Neural progenitor cell (in vitro differentiated cells): ENCODE measurements at regions not wholly inside any gene's neighbourhood (a gene's known extent, or its start where the extent isn't known, plus 50 kb on each side); places are given as distances from the start of the nearest gene placed in this dataset.
"Not testable (repeated sequence)": the region's sequence is repeated elsewhere in the genome, so short reads cannot be mapped to it uniquely, and the experiment has no call there.

Experiments used
- DNase-seq: peaks from one replicate; pipeline ENCODE4 v3.0.0-alpha.2; 2016; ENCODE audit warnings: low spot score
- H2AFZ ChIP-seq: fragments of 200-600 bp; sonication (generic); replicated peaks from 2 replicates; pipeline ENCODE4 v1.6.1; 2016; ENCODE audit warnings: antibody characterized with exemption
- H3F3A ChIP-seq: fragments of 200-600 bp; sonication (generic); 2 replicates; pipeline ENCODE4 v1.6.1; 2016; ENCODE audit warnings: antibody characterized with exemption, low read depth
- H3K27ac ChIP-seq: fragments of 200-600 bp; sonication (generic); 2 replicates; pipeline ENCODE4 v1.5.1; 2016; ENCODE audit warnings: mild to moderate bottlenecking
- H3K27me3 ChIP-seq: fragments of 200-600 bp; sonication (generic); 2 replicates; pipeline ENCODE4 v1.6.1; 2016; ENCODE audit warnings: mild to moderate bottlenecking, moderate library complexity
- H3K36me3 ChIP-seq: fragments of 200-600 bp; sonication (generic); 2 replicates; pipeline ENCODE4 v1.5.1; 2016
- H3K4me1 ChIP-seq: fragments of 200-600 bp; sonication (generic); 2 replicates; pipeline ENCODE4 v1.6.1; 2016; ENCODE audit warnings: mixed run types
- H3K4me2 ChIP-seq: fragments of 200-600 bp; sonication (generic); 2 replicates; pipeline ENCODE4 v1.6.1; 2016
- H3K4me3 ChIP-seq: fragments of 200-600 bp; sonication (generic); 2 replicates; pipeline ENCODE4 v1.5.1; 2016
- H3K79me2 ChIP-seq: fragments of 200-600 bp; sonication (generic); 2 replicates; pipeline ENCODE4 v1.6.1; 2016; ENCODE audit warnings: low read depth
- H3K9ac ChIP-seq: fragments of 200-600 bp; sonication (generic); 2 replicates; pipeline ENCODE4 v1.6.1; 2016
- H3K9me3 ChIP-seq: fragments of 200-600 bp; sonication (generic); 2 replicates; pipeline ENCODE4 v1.5.1; 2016; ENCODE audit warnings: low read depth
- H4K20me1 ChIP-seq: fragments of 200-600 bp; sonication (generic); 2 replicates; pipeline ENCODE4 v1.6.1; 2016; ENCODE audit warnings: low read depth
- H3K27ac Mint-ChIP-seq: 3 replicates; pipeline ENCODE4 v1.8.0; 2021; ENCODE audit warnings: mixed read lengths
- H3K27me3 Mint-ChIP-seq: 2 replicates; pipeline ENCODE4 v1.8.0; 2022; ENCODE audit warnings: low read depth, mild to moderate bottlenecking, inconsistent platforms, moderate library complexity, mixed read lengths; ENCODE audit not compliant: insufficient read depth
- H3K36me3 Mint-ChIP-seq: 3 replicates; pipeline ENCODE4 v1.8.0; 2021; ENCODE audit warnings: mixed read lengths
- H3K4me1 Mint-ChIP-seq: 3 replicates; pipeline ENCODE4 v1.8.0; 2021; ENCODE audit warnings: mixed read lengths
- H3K4me3 Mint-ChIP-seq: 3 replicates; pipeline ENCODE4 v1.8.0; 2021; ENCODE audit warnings: mild to moderate bottlenecking, moderate library complexity, mixed read lengths
- H3K9me3 Mint-ChIP-seq: 3 replicates; pipeline ENCODE4 v1.8.0; 2020; ENCODE audit warnings: mixed read lengths
- EZH2 ChIP-seq: fragments of 200-600 bp; sonication (generic); IDR thresholded peaks from 2 replicates; pipeline ENCODE4 v1.6.1; 2017; ENCODE audit warnings: antibody characterized with exemption, mild to moderate bottlenecking, moderate library complexity
- EZH2phosphoT487 ChIP-seq: fragments of 200-600 bp; sonication (generic); IDR thresholded peaks from 2 replicates; pipeline ENCODE4 v1.6.1; 2017; ENCODE audit warnings: antibody characterized with exemption
- TF ChIP-seq, protein P1 (sequence below): fragments of 200-600 bp; sonication (generic); IDR thresholded peaks from 2 replicates; pipeline ENCODE4 v1.5.1; 2017; ENCODE audit warnings: antibody characterized with exemption, mild to moderate bottlenecking

DNA sequence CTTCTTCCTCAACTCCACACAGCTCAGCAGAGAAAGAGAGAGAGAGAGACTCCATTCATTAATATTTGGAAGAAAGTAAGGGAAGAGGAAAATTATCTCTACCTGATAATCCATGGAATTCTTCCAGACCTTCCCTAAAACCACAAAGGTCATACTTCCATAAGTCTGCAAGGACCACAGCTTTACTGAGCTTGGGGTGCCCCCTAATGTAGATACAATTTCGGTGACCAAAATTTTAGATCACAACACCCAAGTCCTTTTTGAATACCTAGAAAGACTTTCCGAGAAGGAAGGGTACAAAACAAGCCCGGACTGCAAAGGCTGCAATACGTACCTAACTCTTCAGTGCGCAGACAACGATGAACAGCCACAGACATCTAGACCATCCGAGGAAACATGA is 523.9 kb downstream of the GLUD2 start:
- Histone ChIP-seq H3F3A (no peaks in the 10 kb centered on the region), H3K27me3 (no peaks in the 10 kb centered on the region), H3K4me1 (no peaks in the 10 kb centered on the region), H3K36me3 (no peaks in the 10 kb centered on the region), H3K9ac (no peak overlapping the region), H3K27ac (no peak overlapping the region), H3K9me3 (peaks cover 10% of the 10 kb centered on the region), H4K20me1 (no peaks in the 10 kb centered on the region), H2AFZ (no peak overlapping the region), H3K79me2 (no peaks in the 10 kb centered on the region), H3K4me2 (no peak overlapping the region), H3K4me3 (no peak overlapping the region)
- Mint-ChIP-seq H3K36me3 (no peaks in the 10 kb centered on the region), H3K27me3 (peaks cover 2% of the 10 kb centered on the region), H3K4me1 (no peaks in the 10 kb centered on the region), H3K9me3 (peaks cover 5% of the 10 kb centered on the region), H3K4me3 (no peak overlapping the region), H3K27ac (no peak overlapping the region)
- DNase-seq: no peak
- TF ChIP-seq EZH2phosphoT487 (no peak), EZH2 (no peak)
- TF ChIP-seq, protein P1, sequence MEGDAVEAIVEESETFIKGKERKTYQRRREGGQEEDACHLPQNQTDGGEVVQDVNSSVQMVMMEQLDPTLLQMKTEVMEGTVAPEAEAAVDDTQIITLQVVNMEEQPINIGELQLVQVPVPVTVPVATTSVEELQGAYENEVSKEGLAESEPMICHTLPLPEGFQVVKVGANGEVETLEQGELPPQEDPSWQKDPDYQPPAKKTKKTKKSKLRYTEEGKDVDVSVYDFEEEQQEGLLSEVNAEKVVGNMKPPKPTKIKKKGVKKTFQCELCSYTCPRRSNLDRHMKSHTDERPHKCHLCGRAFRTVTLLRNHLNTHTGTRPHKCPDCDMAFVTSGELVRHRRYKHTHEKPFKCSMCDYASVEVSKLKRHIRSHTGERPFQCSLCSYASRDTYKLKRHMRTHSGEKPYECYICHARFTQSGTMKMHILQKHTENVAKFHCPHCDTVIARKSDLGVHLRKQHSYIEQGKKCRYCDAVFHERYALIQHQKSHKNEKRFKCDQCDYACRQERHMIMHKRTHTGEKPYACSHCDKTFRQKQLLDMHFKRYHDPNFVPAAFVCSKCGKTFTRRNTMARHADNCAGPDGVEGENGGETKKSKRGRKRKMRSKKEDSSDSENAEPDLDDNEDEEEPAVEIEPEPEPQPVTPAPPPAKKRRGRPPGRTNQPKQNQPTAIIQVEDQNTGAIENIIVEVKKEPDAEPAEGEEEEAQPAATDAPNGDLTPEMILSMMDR: no peak

DNA sequence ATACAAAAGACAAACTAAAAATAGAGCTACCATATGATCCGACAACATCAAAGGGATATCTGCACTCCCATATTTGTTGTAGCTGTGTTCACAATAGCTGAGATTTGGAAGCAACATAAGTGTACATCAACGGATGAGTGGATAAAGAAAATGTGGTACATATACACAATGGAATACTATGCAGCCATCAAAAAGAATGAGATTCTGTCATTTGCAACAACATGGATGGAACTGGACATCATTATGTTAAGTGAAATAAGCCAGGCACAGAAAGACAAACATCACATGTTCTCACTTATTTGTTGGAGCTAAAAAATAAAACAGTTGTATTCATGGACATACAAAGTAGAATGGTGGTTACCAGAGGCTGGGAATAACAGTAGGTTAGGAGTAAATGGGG is 527.0 kb downstream of the GLUD2 start:
- H3K9me3 Mint-ChIP-seq, H3K4me1 Mint-ChIP-seq, DNase-seq, H2AFZ ChIP-seq, H3K36me3 ChIP-seq, H3K27ac ChIP-seq, H3K27me3 ChIP-seq, H3F3A ChIP-seq, H3K4me2 ChIP-seq, H3K4me3 ChIP-seq, H3K27me3 Mint-ChIP-seq, H3K27ac Mint-ChIP-seq, H3K9ac ChIP-seq, H3K4me3 Mint-ChIP-seq, H3K4me1 ChIP-seq, H4K20me1 ChIP-seq, H3K79me2 ChIP-seq, H3K36me3 Mint-ChIP-seq: not testable (repeated sequence)
- peaks cover 10% of the 10 kb centered on the region for H3K9me3 ChIP-seq

DNA sequence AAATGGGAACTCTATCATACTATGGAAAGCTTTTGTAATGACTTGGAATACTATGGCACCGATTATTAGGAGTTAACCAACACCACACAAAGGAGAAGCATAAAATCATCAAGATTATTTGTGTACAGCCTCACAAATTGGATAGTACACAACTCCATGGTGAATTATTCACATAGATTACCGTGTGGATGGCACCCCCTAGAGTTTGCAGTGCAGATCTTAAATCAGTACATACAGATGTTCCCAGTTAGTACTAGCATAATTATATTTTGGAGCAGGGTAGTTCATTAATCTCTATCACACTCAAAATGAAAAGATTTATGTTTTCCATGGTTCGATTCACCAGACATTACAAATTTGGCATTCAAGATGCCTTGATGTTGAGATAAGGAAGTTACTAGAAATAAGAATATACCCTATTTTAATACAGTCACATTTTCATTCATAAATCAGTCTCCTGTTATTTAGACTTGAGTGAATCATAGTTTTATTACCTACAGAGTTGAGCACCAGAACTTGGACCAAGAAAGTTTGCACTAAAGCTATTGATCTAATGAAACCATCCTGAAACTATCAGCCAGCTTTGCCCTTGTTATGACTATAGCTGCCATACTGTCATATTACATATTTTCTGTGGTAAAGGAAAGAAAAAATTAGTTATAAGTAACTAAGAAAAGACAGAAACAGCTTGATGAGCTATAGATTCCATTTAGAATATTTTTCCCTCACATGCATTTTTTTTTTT is 531.8 kb downstream of the GLUD2 start:
- Histone ChIP-seq H3K27ac (no peak overlapping the region), H3F3A (no peaks in the 10 kb centered on the region), H3K36me3 (no peaks in the 10 kb centered on the region), H2AFZ (no peak overlapping the region), H3K4me3 (no peak overlapping the region), H3K4me2 (no peak overlapping the region), H3K27me3 (no peaks in the 10 kb centered on the region), H3K4me1 (no peaks in the 10 kb centered on the region), H3K79me2 (no peaks in the 10 kb centered on the region), H3K9me3 (peaks cover 10% of the 10 kb centered on the region), H3K9ac (no peak overlapping the region), H4K20me1 (no peaks in the 10 kb centered on the region)
- Mint-ChIP-seq H3K27me3 (no peaks in the 10 kb centered on the region), H3K9me3 (peaks cover 3% of the 10 kb centered on the region), H3K36me3 (no peaks in the 10 kb centered on the region), H3K4me3 (no peak overlapping the region), H3K27ac (no peak overlapping the region), H3K4me1 (no peaks in the 10 kb centered on the region)
- DNase-seq: peak; percentile 45
- TF ChIP-seq, protein P1: peak; percentile 56
- TF ChIP-seq EZH2: no peak
- TF ChIP-seq EZH2phosphoT487: no peak

- no peaks in the 10 kb centered on the region for H4K20me1 ChIP-seq
- H3F3A ChIP-seq: no peaks in the 10 kb centered on the region
- H3K36me3 Mint-ChIP-seq: no peaks in the 10 kb centered on the region
- DNase-seq: peak; percentile 24
- no peak overlapping the region for H3K27ac Mint-ChIP-seq
- no peaks in the 10 kb centered on the region for H3K36me3 ChIP-seq
- no peaks in the 10 kb centered on the region for H3K27me3 ChIP-seq
- no peaks in the 10 kb centered on the region for H3K9me3 ChIP-seq
- H3K27me3 Mint-ChIP-seq: no peaks in the 10 kb centered on the region
- no peak overlapping the region for H2AFZ ChIP-seq
- no peak overlapping the region for H3K4me3 ChIP-seq
- H3K4me2 ChIP-seq: no peak overlapping the region
- H3K4me1 ChIP-seq: no peaks in the 10 kb centered on the region
- no peak overlapping the region for H3K9ac ChIP-seq
- no peaks in the 10 kb centered on the region for H3K79me2 ChIP-seq
- no peaks in the 10 kb centered on the region for H3K4me1 Mint-ChIP-seq
- no peak overlapping the region for H3K4me3 Mint-ChIP-seq
- no peak for TF ChIP-seq EZH2
- TF ChIP-seq, protein P1: peak; percentile 31
- no peak for TF ChIP-seq EZH2phosphoT487
- H3K27ac ChIP-seq: no peak overlapping the region
- H3K9me3 Mint-ChIP-seq: no peaks in the 10 kb centered on the region
These were observed 534.5 kb downstream of the GLUD2 start for GRCh38 chrX:121581885-121582284.
